Osteocyte (in vitro differentiated cells): ENCODE measurements at regions not wholly inside any gene's neighbourhood (a gene's known extent, or its start where the extent isn't known, plus 50 kb on each side); places are given as distances from the start of the nearest gene placed in this dataset.
"Not testable (repeated sequence)": the region's sequence is repeated elsewhere in the genome, so short reads cannot be mapped to it uniquely, and the experiment has no call there.

Experiments used
- DNase-seq: peaks from one replicate; pipeline ENCODE4 v3.0.0; 2021; ENCODE audit warnings: mixed read lengths; ENCODE audit not compliant: unreplicated experiment; ENCODE audit errors: extremely low spot score
- H3K27ac Mint-ChIP-seq: one replicate; pipeline ENCODE4 v1.8.0; 2021; ENCODE audit warnings: mild to moderate bottlenecking, mixed read lengths; ENCODE audit not compliant: unreplicated experiment
- H3K27me3 Mint-ChIP-seq: one replicate; pipeline ENCODE4 v1.8.0; 2021; ENCODE audit warnings: mixed read lengths; ENCODE audit not compliant: unreplicated experiment
- H3K36me3 Mint-ChIP-seq: one replicate; pipeline ENCODE4 v1.8.0; 2021; ENCODE audit warnings: mixed read lengths; ENCODE audit not compliant: unreplicated experiment
- H3K4me1 Mint-ChIP-seq: one replicate; pipeline ENCODE4 v1.8.0; 2021; ENCODE audit warnings: mixed read lengths; ENCODE audit not compliant: unreplicated experiment
- H3K4me3 Mint-ChIP-seq: one replicate; pipeline ENCODE4 v1.8.0; 2021; ENCODE audit warnings: mild to moderate bottlenecking, moderate library complexity, mixed read lengths; ENCODE audit not compliant: unreplicated experiment
- H3K9me3 Mint-ChIP-seq: one replicate; pipeline ENCODE4 v1.8.0; 2021; ENCODE audit warnings: mixed read lengths; ENCODE audit not compliant: unreplicated experiment
- CTCF ChIP-seq: fragments of 200-600 bp; sonication (generic); IDR thresholded peaks from 2 replicates; pipeline ENCODE4 v1.5.0; 2021; ENCODE audit warnings: antibody characterized with exemption, mild to moderate bottlenecking, moderate library complexity

- not testable (repeated sequence) for H3K4me3 Mint-ChIP-seq, H3K27me3 Mint-ChIP-seq, H3K4me1 Mint-ChIP-seq, H3K36me3 Mint-ChIP-seq, H3K27ac Mint-ChIP-seq, DNase-seq
- peaks cover 21% of the 10 kb centered on the region for H3K9me3 Mint-ChIP-seq
- TF ChIP-seq CTCF = peak; percentile 32
These were observed 346.9 kb downstream of the GOLGA6L6 start for GRCh38 chr15:20194591-20195198.

GRCh38 chr15:20192982-20193929 lies 348.3 kb downstream of the GOLGA6L6 start:
- not testable (repeated sequence) for H3K27me3 Mint-ChIP-seq, H3K4me1 Mint-ChIP-seq, DNase-seq, H3K36me3 Mint-ChIP-seq, H3K27ac Mint-ChIP-seq, H3K4me3 Mint-ChIP-seq
- peaks cover 24% of the 10 kb centered on the region for H3K9me3 Mint-ChIP-seq

- H3K27me3 Mint-ChIP-seq, H3K36me3 Mint-ChIP-seq, H3K4me3 Mint-ChIP-seq, H3K4me1 Mint-ChIP-seq, DNase-seq, H3K27ac Mint-ChIP-seq: not testable (repeated sequence)
- peaks cover 24% of the 10 kb centered on the region for H3K9me3 Mint-ChIP-seq
These were observed 350.0 kb downstream of the GOLGA6L6 start for GRCh38 chr15:20191508-20192125.

- not testable (repeated sequence) for H3K4me3 Mint-ChIP-seq, H3K27ac Mint-ChIP-seq, H3K4me1 Mint-ChIP-seq, DNase-seq, H3K36me3 Mint-ChIP-seq, H3K27me3 Mint-ChIP-seq
- peaks cover 32% of the 10 kb centered on the region for H3K9me3 Mint-ChIP-seq
These were observed 353.0 kb downstream of the GOLGA6L6 start for GRCh38 chr15:20188611-20189010.

GRCh38 chr15:20187370-20188355 lies 353.9 kb downstream of the GOLGA6L6 start:
- H3K27ac Mint-ChIP-seq, H3K4me3 Mint-ChIP-seq, H3K27me3 Mint-ChIP-seq, H3K36me3 Mint-ChIP-seq, H3K4me1 Mint-ChIP-seq, DNase-seq: not testable (repeated sequence)
- H3K9me3 Mint-ChIP-seq = peaks cover 32% of the 10 kb centered on the region

GRCh38 chr15:20184879-20185278 lies 356.7 kb downstream of the GOLGA6L6 start:
- H3K9me3 Mint-ChIP-seq = peaks cover 11% of the 10 kb centered on the region
- not testable (repeated sequence) for H3K36me3 Mint-ChIP-seq, H3K4me1 Mint-ChIP-seq, DNase-seq, H3K27me3 Mint-ChIP-seq, H3K27ac Mint-ChIP-seq, H3K4me3 Mint-ChIP-seq

GRCh38 chr15:20168221-20168620 lies 373.4 kb downstream of the GOLGA6L6 start:
- H3K27me3 Mint-ChIP-seq, H3K9me3 Mint-ChIP-seq, H3K4me1 Mint-ChIP-seq, H3K4me3 Mint-ChIP-seq, H3K27ac Mint-ChIP-seq, H3K36me3 Mint-ChIP-seq: not testable (repeated sequence)
- DNase-seq = peak; percentile 79

GRCh38 chr15:20153528-20153927 lies 388.1 kb downstream of the GOLGA6L6 start:
- not testable (repeated sequence) for DNase-seq, H3K27ac Mint-ChIP-seq, H3K27me3 Mint-ChIP-seq, H3K4me3 Mint-ChIP-seq, H3K9me3 Mint-ChIP-seq, H3K36me3 Mint-ChIP-seq, H3K4me1 Mint-ChIP-seq

GRCh38 chr15:20148679-20149078 lies 392.9 kb downstream of the GOLGA6L6 start:
- DNase-seq, H3K4me1 Mint-ChIP-seq, H3K27ac Mint-ChIP-seq, H3K27me3 Mint-ChIP-seq, H3K4me3 Mint-ChIP-seq, H3K36me3 Mint-ChIP-seq, H3K9me3 Mint-ChIP-seq: not testable (repeated sequence)

- DNase-seq, H3K4me3 Mint-ChIP-seq, H3K27ac Mint-ChIP-seq, H3K27me3 Mint-ChIP-seq, H3K36me3 Mint-ChIP-seq, H3K4me1 Mint-ChIP-seq, H3K9me3 Mint-ChIP-seq: not testable (repeated sequence)
These were observed 393.6 kb downstream of the GOLGA6L6 start for GRCh38 chr15:20148008-20148407.
